K562 (cell line): ENCODE measurements at regions not wholly inside any gene's neighbourhood (a gene's known extent, or its start where the extent isn't known, plus 50 kb on each side); places are given as distances from the start of the nearest gene placed in this dataset.
"Not testable (repeated sequence)": the region's sequence is repeated elsewhere in the genome, so short reads cannot be mapped to it uniquely, and the experiment has no call there.

Experiments used
- ATAC-seq: fragments of 200-7000 bp; cut with Tn5 transposase; 3 replicates; pipeline ENCODE4 v1.9.1; 2020; ENCODE audit warnings: moderate library complexity
- BruUV-seq: library from RNA; stranded (reverse); fragments of 400-500 nt; replicated peaks from 2 replicates; lab custom pipeline; 2021; lab: Mats Ljungman, UMichigan
- CTCF ChIA-PET: fragments of 300-600 bp; formaldehyde crosslinking; extraction: SDS; loops from one replicate; lab custom pipeline; 2021; ENCODE audit warnings: low intra/inter-chr PET ratio; lab: Yijun Ruan, JAX
- POLR2A ChIA-PET: fragments of 300-600, 350-650 bp; sonication (Branson Sonifier 250); formaldehyde crosslinking; extraction: SDS; loops from one replicate; lab custom pipeline; 2021; ENCODE audit warnings: antibody characterized with exemption, inconsistent platforms; lab: Yijun Ruan, JAX
- DNase-seq, 4 experiments: peaks; one replicate each; pipeline versions ENCODE4 v3.0.0 to v3.0.0-alpha.2; 2011 to 2018; ENCODE audit warnings: low spot score in 3 of 4, mixed read lengths in 3 of 4; ENCODE audit errors: extremely low read depth in 1 of 4
- FAIRE-seq: peaks from 2 replicates; lab custom pipeline; 2011; peaks lifted over from hg19 to GRCh38; lab: Jason Lieb, UNC
- H2AFZ ChIP-seq: 2 replicates; pipeline ENCODE4 v1.6.0; 2011; ENCODE audit warnings: low read depth, low read length, control low read depth, inconsistent platforms
- H3K27ac ChIP-seq: fragments of 200-600 bp; 3 replicates; pipeline ENCODE4 v1.8.0; 2011; ENCODE audit warnings: low read depth, mild to moderate bottlenecking, control low read depth, inconsistent platforms, low read length, moderate library complexity, mixed read lengths; ENCODE audit errors: extremely low read depth
- H3K27me3 ChIP-seq, 2 experiments: fragments of 300-600 bp in 1 of 2; 2 replicates in 1 of 2; 3 replicates in 1 of 2; pipeline versions ENCODE4 v1.6.0 to v1.8.0; 2011; ENCODE audit warnings: inconsistent platforms in 2 of 2, low read length in 2 of 2, mild to moderate bottlenecking in 1 of 2, mixed read lengths in 1 of 2, moderate library complexity in 1 of 2; ENCODE audit not compliant: control insufficient read depth in 2 of 2, insufficient read depth in 2 of 2
- H3K36me3 ChIP-seq: fragments of 300-600 bp; 3 replicates; pipeline ENCODE4 v1.8.0; 2011; ENCODE audit warnings: mild to moderate bottlenecking, low read length, inconsistent platforms; ENCODE audit not compliant: control insufficient read depth, insufficient read depth
- H3K4me1 ChIP-seq, 2 experiments: fragments of 200-600 bp in 1 of 2; replicated peaks in 1 of 2; 2 replicates in 1 of 2; 3 replicates in 1 of 2; pipeline versions ENCODE4 v1.5.1 to v1.8.0; 2011; ENCODE audit warnings: inconsistent platforms in 2 of 2, low read length in 2 of 2, mild to moderate bottlenecking in 1 of 2, mixed read lengths in 1 of 2, moderate library complexity in 1 of 2; ENCODE audit not compliant: control insufficient read depth in 2 of 2, insufficient read depth in 2 of 2
- H3K4me2 ChIP-seq: 2 replicates; pipeline ENCODE4 v1.6.1; 2011; ENCODE audit warnings: low read length, control low read depth, inconsistent platforms, mixed read lengths; ENCODE audit not compliant: insufficient read depth
- H3K4me3 ChIP-seq: fragments of 200-600 bp; sonication (generic), shearing (Covaris generic); 2 replicates; pipeline ENCODE4 v1.5.1; 2016; ENCODE audit warnings: control low read depth, inconsistent platforms
- H3K79me2 ChIP-seq: fragments of 200-600 bp; 3 replicates; pipeline ENCODE4 v1.8.0; 2011; ENCODE audit warnings: low read length, inconsistent platforms; ENCODE audit not compliant: control insufficient read depth, insufficient read depth
- H3K9ac ChIP-seq, 2 experiments: 2 replicates each; pipeline versions ENCODE4 v1.6.0 to v1.6.1; 2011; ENCODE audit warnings: low read depth in 2 of 2, low read length in 2 of 2, control low read depth in 1 of 2, inconsistent platforms in 1 of 2, mild to moderate bottlenecking in 1 of 2, mixed read lengths in 1 of 2; ENCODE audit not compliant: insufficient read depth in 1 of 2
- H3K9me1 ChIP-seq: one replicate; pipeline ENCODE4 v1.6.0; 2011; ENCODE audit warnings: inconsistent platforms, mild to moderate bottlenecking, low read length, moderate library complexity; ENCODE audit not compliant: control insufficient read depth, insufficient read depth
- H3K9me3 ChIP-seq: replicated peaks from 2 replicates; pipeline ENCODE4 v1.5.1; 2011; ENCODE audit warnings: low read depth, low read length, inconsistent platforms; ENCODE audit not compliant: control insufficient read depth, insufficient read depth
- H4K20me1 ChIP-seq: replicated peaks from 2 replicates; pipeline ENCODE4 v1.6.1; 2011; ENCODE audit warnings: low read length, inconsistent platforms, mixed read lengths; ENCODE audit not compliant: control insufficient read depth, insufficient read depth
- CBX1 ChIP-seq: sonication (generic); IDR thresholded peaks from 2 replicates; pipeline ENCODE4 v1.6.1; 2016; ENCODE audit warnings: antibody characterized with exemption, low read depth, mild to moderate bottlenecking
- ELK1 ChIP-seq: sonication (generic); formaldehyde crosslinking; IDR thresholded peaks from 2 replicates; pipeline ENCODE4 v1.8.1; 2022; ENCODE audit warnings: missing genetic modification reagents
- ESRRA ChIP-seq: fragments of 450-650 bp; IDR thresholded peaks from 2 replicates; pipeline ENCODE4 v1.6.1; 2014; ENCODE audit warnings: low read depth, mild to moderate bottlenecking, moderate library complexity, borderline replicate concordance
- GABPA ChIP-seq: fragments of 200-800 bp; sonication (Bioruptor generic); conservative IDR thresholded peaks from 2 replicates; pipeline ENCODE4 v1.6.1; 2016; ENCODE audit warnings: low read depth, missing genetic modification characterization, missing compliant biosample characterization
- HCFC1 ChIP-seq: IDR thresholded peaks from 2 replicates; pipeline ENCODE4 v1.6.1; 2012; ENCODE audit warnings: low read depth, low read length, improper control_type of control experiment
- MEIS2 ChIP-seq: fragments of 450-650 bp; IDR thresholded peaks from 2 replicates; pipeline ENCODE4 v1.6.1; 2014; ENCODE audit warnings: mild to moderate bottlenecking; ENCODE audit not compliant: partially characterized antibody
- MLLT1 ChIP-seq, 2 experiments: fragments of 450-650 bp; IDR thresholded peaks; 2 replicates each; pipeline ENCODE4 v1.6.1; 2016
- WGBS: fragments of 100-300 bp; shearing (Covaris generic); methylation state at CpG from one replicate; pipeline ENCODE4 v1.1.6; 2016; ENCODE audit warnings: low coverage, mixed read lengths; ENCODE audit not compliant: insufficient coverage; ENCODE audit errors: missing lambda C conversion rate; 5-methylcytosine and 5-hydroxymethylcytosine counted together
- in situ Hi-C: fragments of 300-500 bp; cut with MboI; formaldehyde crosslinking; loops from 4 replicates; pipeline ENCODE4 v1.15.0; 2018; ENCODE audit warnings: inconsistent platforms, mixed read lengths
- intact Hi-C: fragments of 100-400 bp; cut with micrococcal nuclease; formaldehyde crosslinking; loops from 2 replicates; pipeline ENCODE4 v1.14.2; 2022

- Histone ChIP-seq H3K27ac (no peak overlapping the region), H3K79me2 (no peaks in the 10 kb centered on the region), H3K4me2 (no peak overlapping the region), H3K9me3 (no peaks in the 10 kb centered on the region), H3K36me3 (no peaks in the 10 kb centered on the region), H2AFZ (no peak overlapping the region), H3K9me1 (no peaks in the 10 kb centered on the region), H3K4me1 (no peaks in the 10 kb centered on the region), H3K9ac (no peak overlapping the region), H3K4me3 (no peak overlapping the region), H3K27me3 (no peaks in the 10 kb centered on the region), H4K20me1 (no peaks in the 10 kb centered on the region)
- intact Hi-C loops (loop anchor here (10.0 kb wide), 1 partner anchor 168 kb away; no protein-coding TSS in a partner anchor), in situ Hi-C loops (no loop called here)
- no peak for ATAC-seq
- no TSS peak for BruUV-seq
- FAIRE-seq, result no peak
- DNase-seq, result no peak
- TF ChIP-seq ESRRA, result no peak
- TF ChIP-seq HCFC1, result no peak
- no peak for TF ChIP-seq ELK1
- TF ChIP-seq CBX1, result no peak
- 0% methylated on average over 2 of the region's 2 CpGs for WGBS
- ChIA-PET POLR2A (no interaction called here), CTCF (no interaction called here)
Measured at GRCh38 chr11:90286640-90287039, 63.8 kb upstream of the CHORDC1 start.

- DNase-seq, result no peak
- in situ Hi-C loops, result no loop called here
- peak; percentile 32 for FAIRE-seq
- Histone ChIP-seq H3K27me3 (no peaks in the 10 kb centered on the region), H3K36me3 (no peaks in the 10 kb centered on the region)
- TF ChIP-seq MLLT1 (IDR thresholded peaks at IDR 0.05) (no peak), MEIS2 (peak; percentile 11), GABPA (tag) (no peak)
- TF ChIP-seq, all 486 proteins: peak for 1
- POLR2A ChIA-PET, result no interaction called here
- H3K27ac ChIP-seq, result no peak overlapping the region
- WGBS, result 0% methylated on average over 1 of the region's 1 CpG
- no peaks in the 10 kb centered on the region for H3K9me3 ChIP-seq
- intact Hi-C loops, result loop anchor here (10.0 kb wide), 1 partner anchor 171 kb away; no protein-coding TSS in a partner anchor
- no TSS peak for BruUV-seq
- no peak overlapping the region for H2AFZ ChIP-seq
- H3K4me1 ChIP-seq, result no peaks in the 10 kb centered on the region
- H3K79me2 ChIP-seq, result no peaks in the 10 kb centered on the region
- no peaks in the 10 kb centered on the region for H3K9me1 ChIP-seq
- no peak overlapping the region for H3K9ac ChIP-seq
- CTCF ChIA-PET, result no interaction called here
- H3K4me2 ChIP-seq, result no peak overlapping the region
- no peaks in the 10 kb centered on the region for H4K20me1 ChIP-seq
- H3K4me3 ChIP-seq, result no peak overlapping the region
- no peak for ATAC-seq
Measured at GRCh38 chr11:90284171-90284570, 61.3 kb upstream of the CHORDC1 start.

GRCh38 chr11:90282551-90283071 is 59.8 kb upstream of the CHORDC1 start:
- H3K79me2 ChIP-seq, H3K9me3 ChIP-seq, H3K4me3 ChIP-seq, H3K27me3 ChIP-seq, H3K9me1 ChIP-seq, H3K9ac ChIP-seq, H3K4me1 ChIP-seq, H3K4me2 ChIP-seq, H3K27ac ChIP-seq, H2AFZ ChIP-seq, H4K20me1 ChIP-seq, in situ Hi-C loops, BruUV-seq, FAIRE-seq, POLR2A ChIA-PET, ATAC-seq, H3K36me3 ChIP-seq, DNase-seq: not testable (repeated sequence)
- CTCF ChIA-PET, result interaction anchor here (0.7 kb wide), 1 partner anchor 509 kb away, joined by 5 read pairs; no protein-coding TSS in a partner anchor
- intact Hi-C loops, result loop anchor here (10.0 kb wide), 1 partner anchor 172 kb away; no protein-coding TSS in a partner anchor
- 5% methylated on average over 12 of the region's 13 CpGs for WGBS
